NCI-H526 (cell line): ENCODE measurements at regions not wholly inside any gene's neighbourhood (a gene's known extent, or its start where the extent isn't known, plus 50 kb on each side); places are given as distances from the start of the nearest gene placed in this dataset.

Source experiments
- DNase-seq, 2 experiments: peaks; one replicate each; lab custom pipeline; 2025; lab: John Stamatoyannopoulos, UW

DNA sequence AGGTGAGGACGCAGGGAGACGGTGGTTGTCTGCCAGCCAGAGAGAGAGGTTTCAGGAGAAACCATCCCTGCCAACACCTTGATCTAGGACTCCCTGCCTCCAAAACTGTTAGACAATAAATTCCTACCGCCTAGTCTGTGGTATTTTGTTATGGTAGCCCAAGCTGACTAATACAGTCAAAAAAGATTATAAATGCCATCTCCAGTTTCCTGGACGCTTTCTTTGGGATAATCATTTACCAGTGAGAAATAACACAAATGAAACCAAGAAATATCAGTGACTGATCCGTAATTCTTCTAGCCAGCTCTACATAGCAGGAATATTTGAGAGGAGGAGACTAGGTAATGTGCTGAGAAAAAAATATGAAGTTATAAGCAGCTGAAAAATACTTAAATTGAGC, 707.8 kb upstream of the LMCD1 start:
- DNase-seq, result no peak

DNA sequence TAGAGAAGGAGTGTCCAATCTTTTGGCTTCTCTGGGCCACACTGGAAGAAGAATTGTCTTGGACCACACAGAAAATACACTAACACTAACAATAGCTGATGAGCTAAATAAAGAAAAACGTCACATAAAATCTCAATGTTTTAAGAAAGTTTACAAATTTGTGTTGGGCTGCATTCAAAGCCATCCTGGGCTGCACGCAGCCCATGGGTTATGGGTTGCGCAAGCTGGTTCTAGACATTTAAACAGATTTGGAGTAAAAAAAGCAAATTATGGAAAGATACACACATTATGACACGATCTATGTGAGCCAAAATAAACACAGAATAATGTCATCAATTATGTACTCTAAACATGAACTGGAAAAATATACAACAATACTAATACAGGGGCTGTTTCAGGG, 703.3 kb upstream of the LMCD1 start:
- no peak for DNase-seq

DNA sequence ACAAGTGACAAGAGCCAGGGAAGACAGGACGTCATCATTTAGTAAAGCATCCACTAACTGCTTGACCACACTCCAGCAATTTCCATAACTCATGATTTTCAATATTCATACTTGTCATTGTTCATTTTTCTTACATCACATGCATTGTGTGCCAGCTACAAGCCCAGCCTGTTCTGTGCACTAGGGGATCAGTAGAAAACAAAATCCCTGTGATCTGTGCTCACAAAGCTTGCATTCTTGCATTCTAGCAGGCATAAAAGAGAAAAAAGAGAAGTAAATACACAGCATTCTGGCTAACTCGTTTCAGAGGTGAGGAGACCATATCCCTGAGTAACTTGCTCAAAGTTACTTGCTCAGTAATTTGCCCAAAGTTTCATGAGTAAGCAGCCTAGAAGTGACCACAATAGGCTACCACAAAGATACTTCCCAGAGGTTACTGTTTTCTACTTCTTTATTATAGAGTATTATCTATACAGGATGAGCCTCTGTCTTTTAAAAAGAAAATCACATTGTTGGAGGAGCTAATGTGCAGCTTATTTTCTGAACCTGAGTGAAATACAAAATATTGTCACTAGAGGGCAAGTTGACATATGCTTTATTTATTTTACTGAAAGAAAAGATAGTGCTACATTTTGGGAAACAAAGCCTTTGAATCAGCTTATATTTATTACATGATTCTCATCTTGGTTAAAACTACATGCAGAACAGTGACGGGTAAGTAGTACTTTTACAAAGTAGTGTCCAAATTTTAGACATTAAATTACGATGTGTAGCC, 701.4 kb upstream of the LMCD1 start:
- peak in 1 of 2 experiments; percentile 36 for DNase-seq

DNA sequence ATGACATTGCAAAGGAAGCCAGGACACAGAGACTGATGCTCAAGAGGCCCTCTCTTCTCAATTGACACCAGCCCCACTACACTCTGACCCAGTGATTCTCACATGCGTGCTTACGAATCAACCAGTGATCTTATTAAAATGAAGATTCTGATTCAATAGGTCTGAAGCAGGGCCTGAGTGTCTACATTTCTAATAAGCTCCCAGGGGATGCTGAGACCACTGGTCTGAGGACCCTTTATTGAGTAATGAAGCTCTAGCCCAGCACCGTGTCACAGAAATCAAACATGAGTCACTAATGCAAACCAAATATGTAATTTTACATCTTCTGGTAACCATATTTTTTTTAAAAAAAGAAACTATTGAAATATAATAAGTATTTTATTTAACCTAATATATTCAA, 689.1 kb upstream of the LMCD1 start:
- DNase-seq, result no peak

DNA sequence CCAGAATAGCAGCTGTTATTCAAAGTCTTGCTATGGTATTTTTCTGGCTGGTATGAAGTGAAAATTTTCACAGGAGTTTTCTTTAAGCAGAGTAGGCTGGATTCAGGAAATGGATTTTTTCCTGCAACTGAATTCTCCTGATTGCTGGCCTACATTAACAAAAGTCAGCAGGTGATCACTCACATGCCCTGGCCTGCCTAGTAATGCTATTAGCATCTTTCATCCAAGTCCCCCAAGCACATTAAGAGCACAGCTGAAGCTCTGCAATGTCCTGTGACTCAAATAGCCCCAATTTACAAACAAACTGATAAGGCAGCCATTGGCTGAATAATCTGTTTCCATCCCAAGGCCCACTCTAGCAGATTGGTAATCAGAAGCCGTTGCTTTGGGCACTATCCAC, 688.3 kb upstream of the LMCD1 start:
- DNase-seq, result peak; percentile 30 to 41

DNA sequence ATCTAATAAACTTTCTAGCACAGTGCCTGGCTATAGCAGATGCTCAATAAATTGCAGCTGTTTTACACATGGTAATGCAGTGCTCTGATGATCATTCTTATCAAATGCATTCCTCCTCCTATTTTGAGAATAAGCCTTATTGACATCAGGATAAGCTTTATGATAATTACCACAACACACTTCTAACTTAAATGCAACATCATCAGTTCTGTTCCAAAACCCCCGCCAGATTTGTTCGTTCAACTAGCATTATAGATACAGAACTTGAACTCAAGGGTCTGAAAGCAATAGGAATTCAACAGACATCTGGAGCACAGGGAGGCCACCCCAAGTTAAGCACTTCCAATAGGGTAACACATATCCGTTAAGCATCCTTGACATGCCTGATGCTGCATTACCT, 684.4 kb upstream of the LMCD1 start:
- DNase-seq, result no peak

DNA sequence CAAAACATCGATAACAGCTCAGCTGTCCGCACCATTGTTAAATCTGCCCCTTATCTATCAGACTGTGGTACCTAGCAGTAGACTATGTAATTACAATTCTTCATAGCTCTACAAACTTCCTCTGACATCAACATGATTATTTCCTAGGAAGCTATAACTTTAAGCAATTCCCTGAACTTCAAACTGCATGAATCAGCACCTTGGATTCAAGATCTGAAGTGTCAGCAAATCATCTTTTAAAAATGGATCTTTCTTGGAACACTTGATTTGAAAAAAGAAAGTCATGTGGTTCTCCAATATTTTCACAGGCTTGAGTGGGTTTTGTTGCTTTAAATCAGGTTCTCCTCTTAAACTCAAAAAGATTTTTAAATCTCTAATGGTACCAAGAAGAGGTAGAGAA, 680.7 kb upstream of the LMCD1 start:
- DNase-seq, result no peak

DNA sequence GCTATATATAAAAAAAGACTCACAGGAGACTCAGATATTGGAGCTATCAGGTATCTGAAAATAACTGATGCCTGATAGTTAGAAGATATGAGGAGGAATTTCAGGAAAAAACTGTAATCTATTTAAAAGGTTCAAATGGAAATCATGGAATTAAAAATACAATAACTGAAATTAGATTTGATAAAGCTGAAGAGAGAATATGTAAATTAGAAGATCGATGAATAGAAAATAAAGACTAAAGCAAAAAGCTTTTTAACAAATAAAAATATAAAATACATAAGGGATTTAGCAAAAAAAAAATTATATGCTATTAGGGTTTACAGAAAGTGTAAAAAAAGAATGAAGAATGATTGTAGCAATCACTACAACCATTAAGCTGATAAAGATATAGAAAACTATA, 679.8 kb upstream of the LMCD1 start:
- DNase-seq, result no peak

DNA sequence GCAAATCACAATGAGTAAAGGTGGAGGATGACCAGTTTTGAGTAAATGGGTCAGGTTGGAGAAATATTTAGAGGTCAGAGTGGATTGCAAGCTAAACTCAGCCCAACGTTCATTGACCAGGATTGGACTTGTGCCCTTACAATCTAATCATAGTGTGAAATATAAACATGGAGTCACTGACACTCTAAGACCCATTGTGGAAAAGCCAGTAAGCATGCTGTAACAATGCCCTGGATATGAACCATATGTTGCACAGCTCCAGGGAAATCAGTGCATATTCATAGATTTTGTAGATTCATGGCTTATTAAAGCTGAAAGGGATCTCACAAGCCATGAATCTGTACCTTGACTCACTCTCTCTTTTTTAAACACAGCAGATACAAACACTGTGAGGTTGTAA, 660.2 kb upstream of the LMCD1 start:
- no peak for DNase-seq

DNA sequence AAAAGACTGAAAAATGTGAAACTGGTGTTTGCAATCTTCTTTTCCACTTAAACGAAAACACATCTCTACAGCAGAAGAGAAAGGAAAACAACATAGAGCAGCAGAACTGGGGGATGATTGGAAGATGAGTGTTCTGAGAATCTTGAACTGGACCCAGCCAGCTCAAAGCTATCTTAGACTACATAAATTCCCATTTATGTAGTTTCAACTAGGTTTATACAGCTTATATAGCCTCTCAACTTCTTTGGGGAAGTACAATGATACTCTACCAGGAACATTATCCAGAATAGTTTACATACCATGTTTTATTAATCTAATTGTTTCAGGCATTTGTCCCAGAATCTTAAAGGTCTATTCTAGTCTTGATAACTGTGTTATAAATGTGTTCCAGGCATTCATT, 658.2 kb upstream of the LMCD1 start:
- no peak for DNase-seq

DNA sequence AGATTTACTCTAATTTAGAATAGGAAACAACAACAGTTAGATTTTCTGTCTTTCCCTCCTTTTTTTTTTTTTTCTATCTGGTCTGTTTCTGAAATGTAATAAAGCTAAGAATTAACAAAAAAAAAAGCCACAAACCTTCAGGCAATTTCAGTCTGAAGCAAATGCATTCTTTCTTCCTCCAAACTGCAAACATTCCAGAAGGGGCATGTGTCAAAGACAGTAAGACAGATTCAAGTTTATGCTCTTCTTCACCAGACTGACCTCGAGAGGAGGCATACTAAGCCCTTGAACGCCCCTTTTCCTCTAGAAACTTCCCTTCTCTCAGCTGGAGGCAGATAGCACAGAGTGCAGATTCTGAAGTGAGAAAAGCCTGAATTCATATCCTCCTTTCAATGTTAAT, 654.6 kb upstream of the LMCD1 start:
- no peak for DNase-seq

DNA sequence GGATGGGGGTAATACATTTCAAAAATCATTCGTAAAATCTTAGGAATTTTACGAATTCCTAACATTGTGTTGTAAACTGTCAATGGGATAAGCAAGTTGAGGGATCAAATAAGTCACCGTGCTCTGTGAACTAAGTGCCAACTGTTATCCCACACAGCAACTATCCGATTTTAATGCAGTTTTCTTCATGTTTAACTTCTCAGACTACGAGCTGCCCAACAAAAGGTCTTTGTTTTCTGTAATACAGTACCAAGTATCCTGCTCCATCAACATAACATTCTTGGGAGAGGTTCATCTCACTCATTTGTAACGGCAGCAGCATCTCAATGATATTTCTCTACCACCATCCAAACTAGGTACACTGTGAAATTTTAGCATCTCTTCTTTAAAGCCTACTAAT, 654.1 kb upstream of the LMCD1 start:
- no peak for DNase-seq

DNA sequence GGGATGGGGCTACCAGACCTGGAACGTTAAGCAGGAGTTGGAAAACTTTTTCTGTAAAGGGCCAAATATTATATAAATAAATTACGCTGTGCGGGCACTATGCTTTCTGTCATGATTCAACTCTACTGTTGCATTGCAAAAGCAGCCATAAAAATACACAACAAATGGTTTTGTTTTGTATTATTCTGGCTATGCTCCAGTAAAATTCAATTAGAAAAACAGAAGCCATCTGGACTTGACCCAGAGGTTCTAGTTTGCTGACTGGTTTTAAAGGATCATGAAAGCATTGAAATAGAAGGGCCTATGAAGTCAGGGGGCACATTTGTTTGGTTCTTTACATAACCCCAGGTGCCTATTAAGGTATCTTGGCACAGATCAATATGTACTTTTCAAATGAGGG, 647.4 kb upstream of the LMCD1 start:
- no peak for DNase-seq

DNA sequence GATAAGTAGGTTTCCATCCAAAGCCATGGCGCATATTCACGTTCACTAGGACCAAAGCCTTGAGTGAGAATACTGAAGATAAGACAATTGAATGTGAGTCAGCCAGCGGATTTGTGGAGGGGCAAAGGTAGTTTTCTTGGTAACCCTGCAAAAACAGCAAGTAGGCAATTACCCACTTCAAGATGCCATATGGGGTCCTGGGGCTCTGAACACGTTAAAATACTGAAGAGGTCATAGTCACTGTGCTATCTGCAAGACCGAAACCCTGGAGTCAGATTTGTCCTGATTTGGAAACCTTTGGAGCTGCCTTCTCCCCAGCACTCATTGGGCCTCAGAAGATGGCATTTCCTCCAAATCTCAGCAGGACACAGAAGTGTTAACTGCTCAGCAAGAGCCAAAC, 646.9 kb upstream of the LMCD1 start:
- no peak for DNase-seq

DNA sequence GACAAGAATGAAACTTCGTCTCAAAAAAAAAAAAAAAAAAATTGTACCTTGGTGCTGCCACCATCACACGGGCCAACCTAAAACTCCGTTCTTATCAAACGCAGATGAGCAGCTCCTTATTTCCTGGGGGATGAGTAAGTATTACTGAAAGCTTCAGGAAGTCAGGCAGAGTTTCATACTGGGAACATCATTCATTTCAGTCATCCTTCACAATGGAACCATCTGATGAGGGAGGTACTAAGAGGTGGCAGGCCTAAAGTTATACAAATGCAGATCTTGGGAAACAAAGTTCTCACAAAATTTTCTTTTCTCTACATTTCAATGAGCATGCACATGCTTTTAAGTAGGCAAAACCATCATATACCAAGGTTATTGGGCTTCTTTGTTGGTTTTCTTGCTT, 636.0 kb upstream of the LMCD1 start:
- DNase-seq, result no peak

DNA sequence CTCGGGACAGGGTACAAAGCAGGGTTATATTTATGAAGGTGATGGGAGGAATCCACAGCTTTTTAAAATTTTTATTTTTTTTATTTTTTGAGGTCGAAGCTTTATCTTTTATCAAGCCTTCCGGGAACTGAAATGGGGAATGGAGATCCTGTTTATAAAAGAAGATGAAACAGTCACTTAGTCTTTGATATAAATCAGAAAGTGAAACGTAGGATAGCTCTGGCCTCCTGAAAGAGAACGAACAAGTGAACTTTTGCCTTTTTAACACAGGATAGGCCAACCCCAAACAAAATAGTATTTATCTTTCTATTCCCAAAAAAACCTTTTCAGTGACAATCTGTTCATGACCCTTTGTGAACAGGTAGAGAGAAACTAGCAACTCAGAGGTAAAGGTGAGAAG, 634.0 kb upstream of the LMCD1 start:
- no peak for DNase-seq

DNA sequence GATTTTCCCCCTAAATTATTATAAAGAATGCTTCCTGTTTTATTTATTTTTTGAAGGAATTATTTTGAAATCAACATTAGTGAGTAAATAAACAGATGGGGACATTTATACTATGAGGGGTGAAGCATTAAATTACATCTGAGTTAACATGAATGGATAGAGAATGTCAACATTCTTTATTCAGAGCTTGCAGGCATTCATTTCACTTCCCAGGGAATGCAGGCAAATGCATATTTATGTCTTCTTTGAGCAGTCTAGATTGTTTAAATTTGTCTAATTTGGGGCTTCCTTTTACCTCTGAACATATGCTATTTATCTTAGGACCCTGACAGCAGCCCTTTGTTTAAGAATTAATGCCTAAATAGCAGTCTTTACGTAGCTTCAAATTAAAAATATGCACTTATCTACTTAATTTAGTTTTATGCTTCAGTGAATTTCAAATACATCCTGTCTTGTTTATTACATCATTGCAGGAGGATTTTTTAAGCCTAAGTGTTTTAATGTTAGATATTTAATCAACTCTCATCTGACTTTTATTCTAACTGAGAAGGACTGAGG, 630.5 kb upstream of the LMCD1 start:
- no peak for DNase-seq

DNA sequence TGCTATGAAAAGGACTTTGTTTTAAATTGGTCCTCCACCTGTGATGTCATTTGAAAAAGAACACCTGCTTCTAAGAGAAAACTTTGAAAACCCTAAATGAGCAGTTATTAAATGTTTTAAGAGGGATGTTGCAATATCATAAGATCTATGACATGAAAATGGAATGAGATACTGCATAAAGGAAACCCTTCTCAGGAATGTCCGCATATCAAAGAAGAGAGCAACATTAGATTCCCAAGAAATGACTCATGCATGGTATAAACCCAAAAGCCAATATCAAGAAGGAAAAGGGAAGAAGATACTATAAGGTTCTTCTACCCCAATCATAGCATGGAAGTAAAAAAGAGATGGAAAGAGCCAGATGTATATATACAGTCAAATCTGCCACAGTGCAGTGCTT, 627.5 kb upstream of the LMCD1 start:
- no peak for DNase-seq

DNA sequence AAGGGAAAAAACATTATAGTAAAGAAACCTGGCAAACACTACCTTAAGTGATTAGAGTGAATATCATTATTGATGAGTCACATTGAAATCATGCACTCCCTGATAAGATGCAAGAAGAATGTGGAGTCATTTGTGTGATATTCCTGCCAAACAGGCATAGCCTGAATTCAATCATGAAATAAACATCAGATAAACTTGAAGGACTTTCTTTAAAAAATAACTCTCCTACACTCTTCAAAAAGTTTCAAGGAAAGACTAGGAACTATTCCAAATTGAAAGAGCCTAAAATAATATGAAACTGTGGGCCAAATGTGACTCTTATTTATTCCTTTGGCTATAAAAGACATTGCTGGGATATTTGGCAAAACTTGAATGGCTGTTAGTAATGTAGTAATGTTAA, 625.7 kb upstream of the LMCD1 start:
- no peak for DNase-seq

DNA sequence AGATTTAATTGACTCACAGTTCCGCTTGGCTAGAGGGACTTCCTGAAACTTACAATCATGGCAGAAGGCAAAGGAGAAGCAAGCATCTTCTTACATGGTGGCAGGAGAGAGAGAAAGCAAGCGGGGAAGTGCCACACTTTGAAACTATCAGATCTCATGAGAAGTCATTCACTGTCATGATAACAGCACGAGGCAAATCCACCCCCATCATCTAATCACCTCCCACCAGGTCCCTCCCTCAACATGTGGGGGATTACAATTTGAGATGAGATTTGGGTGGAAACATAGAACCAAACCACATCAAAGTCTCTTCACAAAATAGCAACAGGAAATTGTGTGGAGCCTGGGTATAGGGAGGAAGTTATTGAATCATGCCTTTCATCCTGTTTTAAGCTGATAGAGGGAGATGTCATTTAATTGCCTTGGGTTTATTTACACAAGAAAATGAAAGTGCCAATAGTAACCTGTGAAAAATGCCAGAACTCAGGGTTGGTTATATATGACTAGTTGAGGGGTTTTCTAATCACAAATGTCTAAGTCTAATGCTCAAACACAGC, 624.8 kb upstream of the LMCD1 start:
- peak; percentile 17 to 30 for DNase-seq

DNA sequence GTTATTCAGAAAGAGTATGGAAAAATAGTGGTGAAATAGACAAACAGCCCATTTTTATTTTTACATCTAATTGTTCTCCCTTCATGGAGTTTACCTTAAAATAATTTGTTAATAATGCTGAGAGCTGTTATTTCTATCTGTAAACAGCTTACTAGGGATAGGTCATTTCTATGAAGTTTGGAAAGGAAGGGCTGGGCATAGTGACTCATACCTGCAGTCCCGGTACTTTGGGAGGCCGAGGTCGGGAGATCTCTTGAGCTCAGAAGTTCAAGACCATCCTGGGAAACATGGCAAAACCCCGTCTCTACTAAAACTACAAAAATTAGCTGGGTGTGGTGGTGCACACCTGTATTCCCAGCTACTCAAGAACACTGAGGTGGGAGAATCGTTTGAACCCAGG, 624.3 kb upstream of the LMCD1 start:
- no peak for DNase-seq

DNA sequence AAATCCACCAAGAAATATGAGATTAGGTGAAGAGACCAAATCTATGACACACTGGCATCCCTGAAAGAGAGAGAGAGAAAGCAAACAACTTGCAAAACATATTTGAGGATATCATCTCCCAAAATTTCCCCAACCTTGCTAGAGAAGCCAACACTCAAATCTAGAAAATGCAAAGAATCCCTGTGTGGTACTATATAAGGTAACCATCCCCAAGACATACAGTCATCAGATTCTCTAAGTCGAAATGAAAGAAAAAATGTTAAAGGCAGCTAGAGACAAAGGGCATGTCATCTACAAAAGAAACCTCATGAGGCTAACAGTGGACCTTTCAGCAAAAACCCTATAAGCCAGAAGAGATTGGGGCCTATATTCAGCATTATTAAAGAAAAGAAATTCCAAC, 622.1 kb upstream of the LMCD1 start:
- DNase-seq, result no peak

DNA sequence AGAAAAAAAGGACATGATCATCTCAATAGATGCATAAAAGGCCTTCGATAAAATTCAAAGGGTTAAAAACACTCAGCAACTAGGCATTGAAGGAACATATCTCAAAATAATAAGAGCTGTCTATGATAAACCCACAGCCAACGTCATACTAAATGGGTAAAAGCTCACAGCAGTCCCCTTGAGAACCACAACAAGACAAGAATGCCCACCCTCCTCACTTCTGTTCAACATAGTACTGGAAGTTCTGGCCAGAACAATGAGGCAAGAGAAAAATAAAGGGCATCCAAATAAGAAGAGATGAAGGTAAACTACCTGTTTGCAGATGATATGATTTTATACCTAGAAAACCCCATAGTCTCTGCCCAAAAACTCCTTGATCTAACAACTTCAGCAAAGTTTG, 619.7 kb upstream of the LMCD1 start:
- no peak for DNase-seq

DNA sequence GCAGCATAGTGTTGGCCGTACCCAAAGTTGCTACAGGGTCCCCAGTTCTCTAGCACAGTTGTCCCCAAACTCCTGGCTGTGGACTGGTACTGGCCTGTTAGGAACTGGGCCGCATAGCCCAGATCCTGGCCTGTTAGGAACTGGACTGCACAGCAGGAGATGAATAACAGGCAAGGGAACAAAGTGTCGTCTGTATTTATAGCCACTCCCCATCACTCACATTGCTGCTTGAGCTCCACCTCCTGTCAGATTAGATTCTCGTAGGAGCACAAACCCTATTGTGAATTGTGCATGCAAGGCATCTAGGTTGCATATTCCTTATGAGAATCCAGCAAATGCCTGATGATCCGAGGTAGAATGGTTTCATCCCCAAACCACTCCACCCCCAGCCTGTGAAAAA, 604.0 kb upstream of the LMCD1 start:
- DNase-seq, result no peak
